Chondrocyte (in vitro differentiated cells): ENCODE measurements at regions not wholly inside any gene's neighbourhood (a gene's known extent, or its start where the extent isn't known, plus 50 kb on each side); places are given as distances from the start of the nearest gene placed in this dataset.

Experiments
- DNase-seq: peaks from one replicate; pipeline ENCODE4 v3.0.0; 2021; ENCODE audit warnings: mixed read lengths, low spot score
- H3K27ac Mint-ChIP-seq: one replicate; pipeline ENCODE4 v1.8.0; 2021; ENCODE audit warnings: mild to moderate bottlenecking, moderate library complexity, mixed read lengths; ENCODE audit not compliant: unreplicated experiment
- H3K27me3 Mint-ChIP-seq: 2 replicates; pipeline ENCODE4 v1.8.0; 2021; ENCODE audit warnings: low read depth, mixed read lengths
- H3K36me3 Mint-ChIP-seq: 2 replicates; pipeline ENCODE4 v1.8.0; 2021; ENCODE audit warnings: low read depth, mixed read lengths
- H3K4me1 Mint-ChIP-seq: 2 replicates; pipeline ENCODE4 v1.8.0; 2021; ENCODE audit warnings: low read depth, mild to moderate bottlenecking, mixed read lengths
- H3K4me3 Mint-ChIP-seq: one replicate; pipeline ENCODE4 v1.8.0; 2021; ENCODE audit warnings: mild to moderate bottlenecking, moderate library complexity, mixed read lengths; ENCODE audit not compliant: unreplicated experiment
- H3K9me3 Mint-ChIP-seq: 2 replicates; pipeline ENCODE4 v1.8.0; 2021; ENCODE audit warnings: low read depth, mixed read lengths
- TF ChIP-seq, protein P1 (sequence below): fragments of 200-600 bp; sonication (generic); IDR thresholded peaks from 2 replicates; pipeline ENCODE4 v1.5.0; 2021; ENCODE audit warnings: antibody characterized with exemption, mild to moderate bottlenecking, moderate library complexity

- H3K4me1 Mint-ChIP-seq: peaks cover 41% of the 10 kb centered on the region
- no peak for DNase-seq
- peak overlapping the region; percentile 90 for H3K27ac Mint-ChIP-seq
- peaks cover 4% of the 10 kb centered on the region for H3K36me3 Mint-ChIP-seq
- no peak overlapping the region for H3K4me3 Mint-ChIP-seq
- H3K9me3 Mint-ChIP-seq: no peaks in the 10 kb centered on the region
- H3K27me3 Mint-ChIP-seq: no peaks in the 10 kb centered on the region
- TF ChIP-seq, protein P1, sequence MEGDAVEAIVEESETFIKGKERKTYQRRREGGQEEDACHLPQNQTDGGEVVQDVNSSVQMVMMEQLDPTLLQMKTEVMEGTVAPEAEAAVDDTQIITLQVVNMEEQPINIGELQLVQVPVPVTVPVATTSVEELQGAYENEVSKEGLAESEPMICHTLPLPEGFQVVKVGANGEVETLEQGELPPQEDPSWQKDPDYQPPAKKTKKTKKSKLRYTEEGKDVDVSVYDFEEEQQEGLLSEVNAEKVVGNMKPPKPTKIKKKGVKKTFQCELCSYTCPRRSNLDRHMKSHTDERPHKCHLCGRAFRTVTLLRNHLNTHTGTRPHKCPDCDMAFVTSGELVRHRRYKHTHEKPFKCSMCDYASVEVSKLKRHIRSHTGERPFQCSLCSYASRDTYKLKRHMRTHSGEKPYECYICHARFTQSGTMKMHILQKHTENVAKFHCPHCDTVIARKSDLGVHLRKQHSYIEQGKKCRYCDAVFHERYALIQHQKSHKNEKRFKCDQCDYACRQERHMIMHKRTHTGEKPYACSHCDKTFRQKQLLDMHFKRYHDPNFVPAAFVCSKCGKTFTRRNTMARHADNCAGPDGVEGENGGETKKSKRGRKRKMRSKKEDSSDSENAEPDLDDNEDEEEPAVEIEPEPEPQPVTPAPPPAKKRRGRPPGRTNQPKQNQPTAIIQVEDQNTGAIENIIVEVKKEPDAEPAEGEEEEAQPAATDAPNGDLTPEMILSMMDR: no peak
These were observed 57.8 kb upstream of the ERRFI1 start for GRCh38 chr1:8083739-8084484.

DNA sequence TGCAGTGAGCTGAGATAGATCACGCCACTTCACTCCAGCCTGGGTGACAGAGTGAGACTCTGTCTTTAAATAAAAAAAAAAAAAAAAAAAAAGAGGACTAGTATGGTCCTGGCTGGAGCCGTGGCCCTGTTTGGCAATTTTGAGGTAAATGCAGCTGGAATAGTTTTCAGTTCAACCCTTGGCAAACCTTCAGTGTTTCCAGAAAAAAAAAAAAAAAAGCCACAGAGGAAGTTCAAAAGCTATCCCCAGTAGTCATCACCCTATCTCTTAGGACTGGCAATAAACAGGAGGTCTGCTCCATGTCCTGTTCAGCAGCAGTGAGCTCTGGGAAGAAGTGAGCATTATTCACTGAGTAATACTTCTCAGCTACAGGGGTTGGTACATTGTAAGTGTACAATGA is 56.8 kb upstream of the ERRFI1 start:
- H3K4me3 Mint-ChIP-seq: no peak overlapping the region
- DNase-seq: no peak
- no peaks in the 10 kb centered on the region for H3K9me3 Mint-ChIP-seq
- H3K27ac Mint-ChIP-seq: peak overlapping the region; percentile 76
- TF ChIP-seq, protein P1: no peak
- peaks cover 47% of the 10 kb centered on the region for H3K4me1 Mint-ChIP-seq
- H3K36me3 Mint-ChIP-seq: peaks cover 4% of the 10 kb centered on the region
- H3K27me3 Mint-ChIP-seq: no peaks in the 10 kb centered on the region

GRCh38 chr1:8078176-8078671 is 52.1 kb upstream of the ERRFI1 start:
- Mint-ChIP-seq H3K27me3 (no peaks in the 10 kb centered on the region), H3K4me3 (peak overlapping the region; percentile 32), H3K27ac (peak overlapping the region; percentile 92), H3K4me1 (peaks cover 77% of the 10 kb centered on the region), H3K9me3 (no peaks in the 10 kb centered on the region), H3K36me3 (no peaks in the 10 kb centered on the region)
- no peak for DNase-seq
- TF ChIP-seq, protein P1: no peak

GRCh38 chr1:8077602-8078001 is 51.5 kb upstream of the ERRFI1 start:
- no peaks in the 10 kb centered on the region for H3K9me3 Mint-ChIP-seq
- H3K27me3 Mint-ChIP-seq: no peaks in the 10 kb centered on the region
- no peak for DNase-seq
- peak overlapping the region; percentile 41 for H3K4me3 Mint-ChIP-seq
- TF ChIP-seq, protein P1: no peak
- H3K27ac Mint-ChIP-seq: peak overlapping the region; percentile 92
- no peaks in the 10 kb centered on the region for H3K36me3 Mint-ChIP-seq
- H3K4me1 Mint-ChIP-seq: peaks cover 72% of the 10 kb centered on the region

DNA sequence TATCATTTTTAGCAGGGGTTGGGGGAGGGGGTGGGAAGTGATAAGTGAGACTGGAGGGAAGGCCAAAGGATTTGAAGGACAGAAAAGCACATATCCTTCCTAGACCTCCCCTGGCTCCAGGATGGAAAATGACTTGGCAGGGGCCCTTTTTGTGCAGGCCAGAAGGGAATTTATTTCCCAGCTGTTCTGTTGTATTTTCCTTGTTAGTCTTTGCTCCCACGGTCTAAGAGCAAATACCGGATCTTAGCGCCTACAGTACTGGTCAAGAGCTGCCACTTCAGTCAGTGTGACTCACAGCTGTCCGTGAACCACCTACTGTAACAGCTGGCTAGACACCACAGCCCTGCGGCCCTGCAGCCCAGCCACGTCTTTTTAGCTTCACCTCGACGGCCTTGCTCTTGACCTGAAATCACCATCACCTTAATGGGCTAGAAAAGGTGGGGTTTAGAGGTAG is 51.0 kb upstream of the ERRFI1 start:
- Mint-ChIP-seq H3K36me3 (no peaks in the 10 kb centered on the region), H3K9me3 (no peaks in the 10 kb centered on the region), H3K27ac (peak overlapping the region; percentile 92), H3K27me3 (no peaks in the 10 kb centered on the region), H3K4me1 (peaks cover 69% of the 10 kb centered on the region), H3K4me3 (peak overlapping the region; percentile 41)
- TF ChIP-seq, protein P1: peak; percentile 20
- no peak for DNase-seq
